H9 (cell line): ENCODE measurements at regions not wholly inside any gene's neighbourhood (a gene's known extent, or its start where the extent isn't known, plus 50 kb on each side); places are given as distances from the start of the nearest gene placed in this dataset.
"Not testable (repeated sequence)": the region's sequence is repeated elsewhere in the genome, so short reads cannot be mapped to it uniquely, and the experiment has no call there.

Source experiments
- DNase-seq: peaks from one replicate; pipeline ENCODE4 v3.0.0-alpha.2; 2017
- H2AFZ ChIP-seq: one replicate; pipeline ENCODE4 v1.6.1; 2013; ENCODE audit warnings: mild to moderate bottlenecking, low read length, control low read depth, moderate library complexity
- H2AK5ac ChIP-seq: 2 replicates; pipeline ENCODE4 v1.6.1; 2013; ENCODE audit warnings: low read length, control low read depth, mixed read lengths; ENCODE audit not compliant: insufficient read length
- H2BK120ac ChIP-seq: one replicate; pipeline ENCODE4 v1.6.1; 2013; ENCODE audit warnings: low read depth, mild to moderate bottlenecking, low read length, control low read depth, inconsistent platforms; ENCODE audit not compliant: poor library complexity, severe bottlenecking
- H2BK12ac ChIP-seq: 2 replicates; pipeline ENCODE4 v1.6.1; 2013; ENCODE audit warnings: low read length, control low read depth, mixed read lengths, low read depth; ENCODE audit not compliant: insufficient read length
- H2BK15ac ChIP-seq: 2 replicates; pipeline ENCODE4 v1.6.1; 2013; ENCODE audit warnings: low read depth, low read length, control low read depth
- H2BK20ac ChIP-seq: one replicate; pipeline ENCODE4 v1.6.1; 2013; ENCODE audit warnings: low read depth, mild to moderate bottlenecking, low read length, control low read depth, inconsistent platforms; ENCODE audit not compliant: poor library complexity, severe bottlenecking
- H2BK5ac ChIP-seq: 2 replicates; pipeline ENCODE4 v1.6.1; 2013; ENCODE audit warnings: low read length, control low read depth, mixed read lengths; ENCODE audit not compliant: insufficient read length
- H3K14ac ChIP-seq: 2 replicates; pipeline ENCODE4 v1.6.1; 2013; ENCODE audit warnings: low read length, control low read depth; ENCODE audit not compliant: insufficient read depth
- H3K18ac ChIP-seq: 2 replicates; pipeline ENCODE4 v1.6.1; 2013; ENCODE audit warnings: low read depth, mild to moderate bottlenecking, mixed read lengths, low read length, control low read depth; ENCODE audit not compliant: insufficient read length
- H3K23ac ChIP-seq: 2 replicates; pipeline ENCODE4 v1.6.1; 2013; ENCODE audit warnings: low read length, control low read depth, mixed read lengths, low read depth; ENCODE audit not compliant: insufficient read length
- H3K23me2 ChIP-seq: 2 replicates; pipeline ENCODE4 v1.6.1; 2013; ENCODE audit warnings: low read depth, mild to moderate bottlenecking, mixed read lengths, low read length, control low read depth; ENCODE audit not compliant: insufficient read length, poor library complexity, severe bottlenecking
- H3K27ac ChIP-seq: 2 replicates; pipeline ENCODE4 v1.5.1; 2013; ENCODE audit warnings: low read length, control low read depth, mixed read lengths, low read depth; ENCODE audit not compliant: insufficient read length
- H3K27me3 ChIP-seq: 2 replicates; pipeline ENCODE4 v1.6.1; 2013; ENCODE audit warnings: low read length, control low read depth, inconsistent platforms; ENCODE audit not compliant: insufficient read depth
- H3K4ac ChIP-seq: 2 replicates; pipeline ENCODE4 v1.6.1; 2013; ENCODE audit warnings: low read depth, mild to moderate bottlenecking, control low read depth, inconsistent platforms, low read length, moderate library complexity
- H3K4me1 ChIP-seq: 2 replicates; pipeline ENCODE4 v1.6.1; 2013; ENCODE audit warnings: low read length, control low read depth, inconsistent platforms; ENCODE audit not compliant: insufficient read depth
- H3K4me2 ChIP-seq: 2 replicates; pipeline ENCODE4 v1.6.1; 2013; ENCODE audit warnings: low read length, control low read depth, mixed read lengths; ENCODE audit not compliant: insufficient read length, insufficient read depth
- H3K56ac ChIP-seq: 2 replicates; pipeline ENCODE4 v1.6.1; 2013; ENCODE audit warnings: low read depth, mild to moderate bottlenecking, mixed read lengths, low read length, control low read depth; ENCODE audit not compliant: insufficient read length
- H3K79me1 ChIP-seq: 2 replicates; pipeline ENCODE4 v1.6.1; 2013; ENCODE audit warnings: low read depth, mild to moderate bottlenecking, moderate library complexity, low read length, control low read depth, inconsistent platforms; ENCODE audit not compliant: insufficient read depth, poor library complexity, severe bottlenecking
- H3K79me2 ChIP-seq: 2 replicates; pipeline ENCODE4 v1.6.1; 2013; ENCODE audit warnings: low read length, control low read depth, inconsistent platforms; ENCODE audit not compliant: insufficient read depth
- H3K9ac ChIP-seq: 2 replicates; pipeline ENCODE4 v1.6.1; 2013; ENCODE audit warnings: low read length, control low read depth, mixed read lengths; ENCODE audit not compliant: insufficient read length; ENCODE audit errors: extremely low read depth
- H3K9me3 ChIP-seq: one replicate; pipeline ENCODE4 v1.6.1; 2013; ENCODE audit warnings: low read depth, low read length, inconsistent platforms; ENCODE audit not compliant: control insufficient read depth
- H3T11ph ChIP-seq: one replicate; pipeline ENCODE4 v1.6.1; 2013; ENCODE audit warnings: mild to moderate bottlenecking, low read length, control low read depth, inconsistent platforms
- H4K20me1 ChIP-seq: one replicate; pipeline ENCODE4 v1.6.1; 2013; ENCODE audit not compliant: control insufficient read depth, insufficient read length, insufficient read depth
- H4K5ac ChIP-seq: 2 replicates; pipeline ENCODE4 v1.6.1; 2013; ENCODE audit warnings: low read depth, mild to moderate bottlenecking, mixed read lengths, low read length, control low read depth; ENCODE audit not compliant: insufficient read length
- H4K8ac ChIP-seq: replicated peaks from 2 replicates; pipeline ENCODE4 v1.6.1; 2013; ENCODE audit warnings: low read length, control low read depth, mixed read lengths, low read depth; ENCODE audit not compliant: insufficient read length
- H4K91ac ChIP-seq: 2 replicates; pipeline ENCODE4 v1.6.1; 2013; ENCODE audit warnings: low read depth, mild to moderate bottlenecking, moderate library complexity, mixed read lengths, low read length, control low read depth; ENCODE audit not compliant: insufficient read length
- H3K27ac Mint-ChIP-seq, 3 experiments: 2 replicates in 2 of 3; 3 replicates in 1 of 3; pipeline ENCODE4 v1.8.0; 2020 to 2021; ENCODE audit warnings: mixed read lengths in 3 of 3, mild to moderate bottlenecking in 1 of 3, moderate library complexity in 1 of 3
- H3K27me3 Mint-ChIP-seq: 2 replicates; pipeline ENCODE4 v1.8.0; 2021; ENCODE audit warnings: low read depth, mild to moderate bottlenecking, moderate library complexity, mixed read lengths
- H3K36me3 Mint-ChIP-seq, 3 experiments: 2 replicates in 2 of 3; 3 replicates in 1 of 3; pipeline ENCODE4 v1.8.0; 2020 to 2021; ENCODE audit warnings: low read depth in 3 of 3, mixed read lengths in 3 of 3; ENCODE audit not compliant: insufficient read depth in 1 of 3
- H3K4me1 Mint-ChIP-seq, 2 experiments: 2 replicates each; pipeline ENCODE4 v1.8.0; 2020; ENCODE audit warnings: mixed read lengths in 2 of 2
- H3K4me3 Mint-ChIP-seq, 2 experiments: 2 replicates in 1 of 2; 3 replicates in 1 of 2; pipeline ENCODE4 v1.8.0; 2020 to 2021; ENCODE audit warnings: mild to moderate bottlenecking in 2 of 2, mixed read lengths in 2 of 2, moderate library complexity in 1 of 2
- H3K9me3 Mint-ChIP-seq, 2 experiments: 2 replicates in 1 of 2; 3 replicates in 1 of 2; pipeline ENCODE4 v1.8.0; 2020; ENCODE audit warnings: mild to moderate bottlenecking in 2 of 2, mixed read lengths in 2 of 2, moderate library complexity in 1 of 2

DNA sequence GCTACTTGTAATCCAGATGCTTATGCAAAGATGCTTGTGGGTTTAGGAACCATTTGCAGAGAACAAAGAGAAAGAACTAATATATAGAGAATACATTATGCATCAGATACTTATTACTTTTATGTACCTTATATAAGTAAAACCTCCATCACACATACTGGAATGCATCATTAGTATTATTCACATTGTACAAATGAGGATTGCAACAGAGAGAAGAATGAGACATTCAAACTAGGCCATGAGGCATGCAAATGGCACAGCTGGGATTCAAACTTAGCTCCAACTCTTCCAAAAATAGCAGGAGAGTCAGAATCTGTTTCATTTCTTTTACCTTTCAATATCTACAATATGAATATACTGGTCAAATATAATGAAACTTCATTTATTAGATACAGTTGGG lies 1001.4 kb upstream of the ADAMTS5 start:
- not testable (repeated sequence) for H3K79me2 ChIP-seq, H3K4me1 ChIP-seq, H3K27me3 ChIP-seq, H3K27ac ChIP-seq, H4K5ac ChIP-seq, H3T11ph ChIP-seq, H2BK5ac ChIP-seq, H3K4ac ChIP-seq, H4K20me1 ChIP-seq, H3K4me3 Mint-ChIP-seq, H3K23ac ChIP-seq, H3K79me1 ChIP-seq, H3K36me3 Mint-ChIP-seq, H4K91ac ChIP-seq, DNase-seq, H2BK12ac ChIP-seq, H4K8ac ChIP-seq, H3K4me2 ChIP-seq, H3K56ac ChIP-seq, H3K27ac Mint-ChIP-seq, H3K9ac ChIP-seq, H3K14ac ChIP-seq, H3K9me3 ChIP-seq, H3K27me3 Mint-ChIP-seq, H2BK120ac ChIP-seq, H2AFZ ChIP-seq, H3K18ac ChIP-seq, H2BK15ac ChIP-seq, H3K23me2 ChIP-seq, H2BK20ac ChIP-seq, H3K4me1 Mint-ChIP-seq, H2AK5ac ChIP-seq
- H3K9me3 Mint-ChIP-seq, result peaks cover 6 to 11% of the 10 kb centered on the region in 2 experiments; a peak in 4 of 5 replicates
